ENCODE measurements at regions not wholly inside any gene's neighbourhood (a gene's known extent, or its start where the extent isn't known, plus 50 kb on each side); places are given as distances from the start of the nearest gene placed in this dataset.

GRCh38 chr1:5385096-5385799 is 607.0 kb downstream of the NPHP4 start:
- ATAC-seq (no peak), DNase-seq (ENCODE audit: low spot score) (no peak)
- Histone ChIP-seq H3K9me2 (ENCODE audit: insufficient read depth) (no peaks in the 10 kb centered on the region), H3K4me2 (no peak overlapping the region), H3K4me1 (ENCODE audit: insufficient read depth) (no peaks in the 10 kb centered on the region), H3K4me3 (no peak overlapping the region), H3K79me2 (replicated peaks; ENCODE audit: insufficient read depth) (no peaks in the 10 kb centered on the region), H3K27ac (ENCODE audit: low read depth) (no peak overlapping the region), H2AFZ (no peak overlapping the region), H3K36me3 (ENCODE audit: insufficient read depth) (no peaks in the 10 kb centered on the region; the same call in 1 of the 2 replicates), H3K27me3 (ENCODE audit: insufficient read depth) (no peaks in the 10 kb centered on the region), H4K20me1 (replicated peaks; ENCODE audit: insufficient read depth) (no peaks in the 10 kb centered on the region), H3F3A (replicated peaks; ENCODE audit: low read depth) (no peaks in the 10 kb centered on the region)
- Mint-ChIP-seq H3K4me3 (no peak overlapping the region), H3K9me3 (peaks cover 16% of the 10 kb centered on the region; the same call in 2 of the 3 replicates), H3K27me3 (ENCODE audit: insufficient read depth, low read depth, poor library complexity) (no peaks in the 10 kb centered on the region), H3K36me3 (ENCODE audit: low read depth) (no peaks in the 10 kb centered on the region), H3K4me1 (no peaks in the 10 kb centered on the region; the same call in 2 of the 3 replicates), H3K27ac (no peak overlapping the region)
- TF ChIP-seq POLR2AphosphoS5 (IDR thresholded peaks at IDR 0.05; ENCODE audit: low read depth) (no peak), NANOG (IDR thresholded peaks at IDR 0.05; ENCODE audit: borderline replicate concordance) (no peak), REST (IDR thresholded peaks at IDR 0.05; ENCODE audit: unreplicated experiment) (no peak), ETS1 (IDR thresholded peaks at IDR 0.05) (no peak), ZNF114 (CRISPR knock-in tag; IDR thresholded peaks at IDR 0.05) (no peak), CREB1 (CRISPR knock-in tag; IDR thresholded peaks at IDR 0.05; ENCODE audit: low read depth) (no peak), EZH2phosphoT487 (IDR thresholded peaks at IDR 0.05; ENCODE audit: unreplicated experiment) (no peak), ZNF331 (CRISPR knock-in tag; IDR thresholded peaks at IDR 0.05; ENCODE audit: low read depth) (no peak), CTCF (conservative IDR thresholded peaks at IDR 0.05; ENCODE audit: low read depth in 2 of 2) (no peak), STAT1 (IDR thresholded peaks at IDR 0.05; ENCODE audit: unreplicated experiment) (no peak)
